Endothelial cell of hepatic sinusoid (primary cell): ENCODE measurements at regions not wholly inside any gene's neighbourhood (a gene's known extent, or its start where the extent isn't known, plus 50 kb on each side); places are given as distances from the start of the nearest gene placed in this dataset.

ENCODE experiments used
- in situ Hi-C: cut with HindIII; loops from 2 replicates; pipeline ENCODE4 v1.10.0; 2017; ENCODE audit warnings: low sequenced_read_pairs

- in situ Hi-C loops = no loop called here
These were observed 147.0 kb upstream of the CDH5 start for GRCh38 chr16:66219491-66219890.

- in situ Hi-C loops = no loop called here
These were observed 154.1 kb upstream of the CDH5 start for GRCh38 chr16:66212428-66212827.

- in situ Hi-C loops = no loop called here
These were observed 154.8 kb upstream of the CDH5 start for GRCh38 chr16:66211651-66212050.

GRCh38 chr16:66207883-66208265 lies 158.6 kb upstream of the CDH5 start:
- in situ Hi-C loops = no loop called here

- in situ Hi-C loops = no loop called here
These were observed 159.2 kb upstream of the CDH5 start for GRCh38 chr16:66207139-66207882.

DNA sequence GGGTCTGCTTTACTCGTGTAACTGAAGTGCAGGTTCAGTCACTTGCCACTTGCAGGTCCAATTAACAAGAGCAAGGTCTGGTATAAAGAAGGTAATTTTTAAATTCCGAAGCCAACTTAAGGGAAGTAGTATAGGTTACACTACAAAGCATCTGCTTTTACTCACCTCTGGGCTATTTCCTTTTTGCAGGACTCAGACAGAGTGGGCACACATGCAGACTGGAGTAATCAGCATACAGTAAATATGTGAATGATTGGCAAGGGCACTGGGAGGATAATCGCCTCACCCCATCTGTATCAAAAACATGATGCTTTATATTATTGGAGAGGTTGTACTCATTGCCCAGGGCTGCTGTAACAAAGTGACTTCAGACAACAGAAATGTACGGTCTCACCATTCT lies 160.1 kb upstream of the CDH5 start:
- in situ Hi-C loops = no loop called here

DNA sequence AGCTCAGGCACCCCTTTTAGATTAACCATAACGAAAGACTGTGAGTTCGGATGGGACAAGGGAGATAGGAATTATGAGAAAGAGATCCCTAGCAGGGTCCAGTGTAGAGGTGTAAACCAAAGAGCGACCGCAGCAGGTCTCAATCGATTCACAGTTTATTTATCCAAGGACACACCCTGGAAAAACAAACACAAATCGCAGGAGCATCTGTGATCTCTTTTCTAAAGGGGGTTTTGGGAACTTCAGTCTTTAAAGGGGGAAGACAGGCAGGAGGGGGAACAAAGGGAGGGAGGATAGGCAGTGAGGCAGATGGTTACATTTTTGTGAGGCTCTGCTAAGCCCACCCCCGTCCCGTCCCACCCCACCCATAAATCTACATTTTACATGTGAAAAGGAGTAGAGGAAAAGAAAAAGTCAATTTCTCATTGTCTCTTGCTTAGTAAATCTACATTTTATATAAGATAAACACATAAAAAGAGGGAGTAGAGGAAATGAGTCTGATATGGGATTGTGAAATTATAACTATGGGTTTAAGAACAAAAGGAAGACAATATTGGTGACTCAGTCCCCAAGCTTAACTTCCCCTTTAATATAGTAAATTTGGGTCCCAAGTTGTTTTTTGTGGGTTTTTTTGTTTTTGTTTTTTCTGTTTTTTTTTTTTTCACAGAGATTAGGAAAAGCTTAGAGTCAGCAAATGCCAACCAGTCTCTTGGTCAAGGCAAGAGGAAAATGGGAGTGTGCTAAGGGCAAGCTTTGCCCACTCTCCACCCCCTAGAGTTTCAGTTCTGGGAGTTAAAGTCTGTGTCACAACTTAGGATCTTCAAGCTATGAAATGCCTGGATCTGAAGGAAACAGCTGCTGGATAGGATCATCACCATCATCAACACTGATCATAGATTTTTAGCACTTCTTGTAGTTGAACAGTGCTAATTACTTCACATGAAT lies 160.9 kb upstream of the CDH5 start:
- in situ Hi-C loops = no loop called here

DNA sequence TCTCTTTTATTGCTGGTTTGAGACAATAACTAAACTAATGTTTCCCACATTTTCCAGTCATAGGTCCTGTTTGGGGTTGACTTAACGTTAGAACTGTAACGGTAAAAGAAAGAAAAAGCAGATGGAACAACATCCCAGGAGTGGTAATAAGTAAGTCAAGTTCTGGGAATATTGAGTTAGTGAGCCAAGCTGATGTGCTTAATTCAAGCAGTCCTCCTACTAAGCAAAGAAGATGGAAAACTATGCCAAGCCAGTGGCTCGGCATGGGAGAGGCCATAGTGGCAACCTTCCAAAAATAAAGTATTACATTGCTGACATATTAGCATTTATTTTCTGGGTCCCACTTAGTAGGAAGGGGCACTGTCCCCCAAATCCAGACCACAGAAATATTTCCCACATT lies 161.7 kb upstream of the CDH5 start:
- in situ Hi-C loops = no loop called here

DNA sequence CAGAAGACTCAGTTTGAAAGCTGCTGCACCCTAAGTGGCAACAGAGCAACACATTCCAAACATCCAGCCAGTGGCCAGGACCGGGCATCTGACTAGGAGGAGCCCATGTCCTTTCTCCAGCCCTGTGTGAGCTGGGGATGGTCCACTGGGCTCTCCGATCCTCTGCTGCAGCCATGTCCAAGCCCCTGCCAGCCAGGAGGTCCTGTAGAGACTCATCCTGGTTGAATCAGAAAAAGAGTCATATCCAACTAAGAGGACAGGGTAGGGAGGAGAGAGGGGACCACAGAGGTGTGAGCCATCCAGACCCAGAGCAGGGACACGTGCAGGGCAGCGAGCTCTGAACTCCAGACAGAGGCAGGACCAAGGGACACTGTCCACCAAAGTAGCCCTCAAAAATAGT lies 163.0 kb upstream of the CDH5 start:
- in situ Hi-C loops = no loop called here

DNA sequence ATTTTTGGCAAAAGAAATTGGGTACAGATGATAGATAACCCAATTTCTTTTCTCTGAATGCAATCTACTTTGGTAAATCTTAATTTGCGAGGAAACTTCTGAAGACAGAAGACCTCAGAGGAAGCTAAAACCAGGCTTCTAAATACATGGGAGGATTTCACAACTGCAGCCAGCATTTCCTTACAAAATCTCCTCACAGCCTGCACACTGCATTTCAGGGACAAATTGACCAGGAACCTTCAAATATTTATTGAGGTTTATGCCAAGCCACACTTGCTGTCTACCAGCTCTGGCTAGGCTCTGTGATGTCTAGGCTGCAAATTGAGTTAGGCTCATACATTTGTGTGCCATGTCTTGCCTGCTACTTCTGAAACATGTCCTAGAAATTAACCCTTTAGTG lies 167.3 kb upstream of the CDH5 start:
- in situ Hi-C loops = no loop called here

DNA sequence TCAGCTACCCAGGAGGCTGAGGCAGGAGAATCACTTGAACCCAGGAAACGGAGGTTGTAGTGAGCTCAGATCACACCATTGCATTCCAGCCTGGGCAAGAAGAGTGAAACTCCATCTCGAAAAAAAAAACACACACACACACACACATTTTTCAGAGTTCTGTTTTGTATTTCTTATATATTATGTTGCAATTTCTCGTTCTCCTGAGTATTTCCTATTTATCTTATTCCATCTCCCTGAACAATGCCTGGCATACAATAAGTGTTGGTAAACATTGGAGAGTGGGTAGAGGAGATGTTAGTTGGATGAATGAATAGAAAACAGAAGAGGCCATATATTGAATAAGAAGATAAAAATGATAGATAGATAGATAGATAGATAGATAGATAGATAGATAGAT lies 167.8 kb upstream of the CDH5 start:
- in situ Hi-C loops = no loop called here

- in situ Hi-C loops = no loop called here
These were observed 168.7 kb upstream of the CDH5 start for GRCh38 chr16:66197668-66198278.

GRCh38 chr16:66196770-66197169 lies 169.7 kb upstream of the CDH5 start:
- in situ Hi-C loops = no loop called here

GRCh38 chr16:66194866-66195265 lies 171.6 kb upstream of the CDH5 start:
- in situ Hi-C loops = no loop called here

DNA sequence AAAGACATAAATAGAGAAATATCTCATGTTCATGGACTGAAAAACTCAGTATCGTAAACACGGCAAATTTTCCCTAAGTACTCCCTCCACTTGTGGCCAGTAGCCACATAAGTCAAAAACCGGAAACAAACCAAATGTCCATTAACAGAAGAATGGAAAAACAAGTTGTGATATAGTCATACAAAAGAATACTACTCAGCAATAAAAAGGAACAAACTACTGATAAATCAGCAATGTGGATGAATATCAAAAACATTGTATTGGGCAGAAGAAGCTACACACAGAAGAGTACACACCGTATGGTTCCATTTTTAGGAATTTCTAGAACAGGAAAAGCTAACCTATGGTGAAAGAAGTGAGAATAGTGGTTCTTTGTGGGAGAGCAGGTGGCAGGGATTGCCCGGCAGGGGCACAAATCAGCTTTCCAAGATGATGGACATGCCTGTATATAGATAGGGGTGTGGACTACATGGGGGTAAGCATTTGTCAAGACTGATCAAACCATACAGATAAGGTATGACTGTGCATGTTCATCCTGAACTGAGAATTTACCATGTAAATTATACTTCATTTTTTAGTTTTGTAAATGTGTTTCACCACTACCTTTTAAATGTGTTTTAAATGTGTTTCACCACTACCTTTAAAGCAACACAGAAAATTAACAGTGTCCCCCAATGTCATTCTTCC lies 172.8 kb upstream of the CDH5 start:
- in situ Hi-C loops = no loop called here

- in situ Hi-C loops = no loop called here
These were observed 176.1 kb upstream of the CDH5 start for GRCh38 chr16:66190411-66190810.

- in situ Hi-C loops = no loop called here
These were observed 176.5 kb upstream of the CDH5 start for GRCh38 chr16:66189951-66190350.

DNA sequence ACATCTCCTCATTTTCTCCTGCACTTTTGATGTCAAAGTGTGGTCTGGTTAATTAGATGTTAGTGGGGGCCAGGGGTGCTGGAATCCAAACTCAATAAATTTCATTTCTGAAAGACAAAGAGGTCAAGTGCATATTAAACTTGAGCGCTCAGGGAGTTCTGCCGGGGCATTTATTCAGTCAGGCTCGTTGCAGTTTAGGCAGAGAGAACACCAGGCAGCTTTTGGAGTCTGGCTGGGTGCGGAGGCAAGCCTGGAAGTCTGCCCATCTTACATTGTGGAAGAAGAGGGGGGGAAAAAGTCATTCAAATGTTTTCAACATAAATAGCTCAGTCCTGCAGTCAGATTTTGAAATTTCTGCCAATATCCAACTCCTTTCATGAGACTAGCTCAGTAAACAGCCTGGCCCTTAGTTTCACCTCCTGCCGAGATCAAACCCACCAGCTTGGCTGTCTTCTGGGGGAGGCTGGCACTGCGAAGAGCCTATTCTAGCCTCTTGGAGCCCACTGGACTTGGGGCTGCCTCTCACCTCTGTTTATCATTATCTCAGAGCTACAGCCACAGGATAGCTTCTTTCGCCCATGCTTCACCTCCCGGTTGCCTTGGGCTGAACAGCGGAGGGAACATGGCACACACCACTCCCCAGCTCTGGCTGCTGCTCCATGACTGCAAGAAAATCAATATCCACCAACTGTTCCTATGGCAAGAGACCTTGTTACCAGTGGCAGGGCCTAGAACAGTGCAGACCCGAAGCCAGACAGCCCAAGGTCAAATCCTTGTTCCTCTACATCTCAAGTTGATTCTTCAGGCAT lies 177.4 kb upstream of the CDH5 start:
- in situ Hi-C loops = no loop called here

- in situ Hi-C loops = no loop called here
These were observed 180.2 kb upstream of the CDH5 start for GRCh38 chr16:66186251-66186785.

GRCh38 chr16:66182592-66182991 lies 183.9 kb upstream of the CDH5 start:
- in situ Hi-C loops = no loop called here
